ENCODE measurements at regions not wholly inside any gene's neighbourhood (a gene's known extent, or its start where the extent isn't known, plus 50 kb on each side); places are given as distances from the start of the nearest gene placed in this dataset.

DNA sequence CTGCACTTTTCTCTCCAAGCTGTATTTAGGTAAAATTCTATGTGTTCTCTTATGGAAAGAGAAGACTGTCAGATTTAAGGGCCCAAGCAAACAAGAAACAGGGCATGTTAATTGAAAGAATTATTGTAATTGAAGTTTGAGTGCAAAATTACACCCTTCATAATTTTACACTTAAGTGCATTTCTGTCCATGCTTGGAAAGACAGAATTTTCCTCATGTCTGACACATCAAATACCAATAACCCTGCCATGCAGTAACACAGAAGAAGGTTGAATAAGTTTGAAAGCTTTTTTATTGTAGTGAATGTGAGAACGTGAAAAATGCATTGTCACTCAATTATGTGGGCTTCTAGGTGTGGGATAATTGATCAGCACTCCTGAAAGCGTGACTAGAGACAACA, 52.9 kb upstream of the PARD3B start:
- DNase-seq (ENCODE audit: low spot score) (no peak), ATAC-seq (no peak)
- Histone ChIP-seq H3K79me2 (replicated peaks; ENCODE audit: insufficient read depth) (no peaks in the 10 kb centered on the region), H3K27me3 (ENCODE audit: insufficient read depth) (no peaks in the 10 kb centered on the region), H3K27ac (ENCODE audit: low read depth) (no peak overlapping the region), H3K9me2 (ENCODE audit: insufficient read depth) (no peaks in the 10 kb centered on the region), H3K4me1 (ENCODE audit: insufficient read depth) (no peaks in the 10 kb centered on the region), H2AFZ (no peak overlapping the region), H3K36me3 (ENCODE audit: insufficient read depth) (no peaks in the 10 kb centered on the region), H3K4me3 (no peak overlapping the region), H3F3A (replicated peaks; ENCODE audit: low read depth) (no peaks in the 10 kb centered on the region), H3K4me2 (no peak overlapping the region), H4K20me1 (replicated peaks; ENCODE audit: insufficient read depth) (no peaks in the 10 kb centered on the region)
- Mint-ChIP-seq H3K4me1 (peaks cover 4% of the 10 kb centered on the region; the same call in 2 of the 3 replicates), H3K4me3 (no peak overlapping the region), H3K9me3 (no peaks in the 10 kb centered on the region), H3K27ac (no peak overlapping the region), H3K36me3 (ENCODE audit: low read depth) (no peaks in the 10 kb centered on the region), H3K27me3 (ENCODE audit: insufficient read depth, low read depth, poor library complexity) (no peaks in the 10 kb centered on the region)
- TF ChIP-seq, protein P1, sequence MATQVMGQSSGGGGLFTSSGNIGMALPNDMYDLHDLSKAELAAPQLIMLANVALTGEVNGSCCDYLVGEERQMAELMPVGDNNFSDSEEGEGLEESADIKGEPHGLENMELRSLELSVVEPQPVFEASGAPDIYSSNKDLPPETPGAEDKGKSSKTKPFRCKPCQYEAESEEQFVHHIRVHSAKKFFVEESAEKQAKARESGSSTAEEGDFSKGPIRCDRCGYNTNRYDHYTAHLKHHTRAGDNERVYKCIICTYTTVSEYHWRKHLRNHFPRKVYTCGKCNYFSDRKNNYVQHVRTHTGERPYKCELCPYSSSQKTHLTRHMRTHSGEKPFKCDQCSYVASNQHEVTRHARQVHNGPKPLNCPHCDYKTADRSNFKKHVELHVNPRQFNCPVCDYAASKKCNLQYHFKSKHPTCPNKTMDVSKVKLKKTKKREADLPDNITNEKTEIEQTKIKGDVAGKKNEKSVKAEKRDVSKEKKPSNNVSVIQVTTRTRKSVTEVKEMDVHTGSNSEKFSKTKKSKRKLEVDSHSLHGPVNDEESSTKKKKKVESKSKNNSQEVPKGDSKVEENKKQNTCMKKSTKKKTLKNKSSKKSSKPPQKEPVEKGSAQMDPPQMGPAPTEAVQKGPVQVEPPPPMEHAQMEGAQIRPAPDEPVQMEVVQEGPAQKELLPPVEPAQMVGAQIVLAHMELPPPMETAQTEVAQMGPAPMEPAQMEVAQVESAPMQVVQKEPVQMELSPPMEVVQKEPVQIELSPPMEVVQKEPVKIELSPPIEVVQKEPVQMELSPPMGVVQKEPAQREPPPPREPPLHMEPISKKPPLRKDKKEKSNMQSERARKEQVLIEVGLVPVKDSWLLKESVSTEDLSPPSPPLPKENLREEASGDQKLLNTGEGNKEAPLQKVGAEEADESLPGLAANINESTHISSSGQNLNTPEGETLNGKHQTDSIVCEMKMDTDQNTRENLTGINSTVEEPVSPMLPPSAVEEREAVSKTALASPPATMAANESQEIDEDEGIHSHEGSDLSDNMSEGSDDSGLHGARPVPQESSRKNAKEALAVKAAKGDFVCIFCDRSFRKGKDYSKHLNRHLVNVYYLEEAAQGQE (IDR thresholded peaks at IDR 0.05; ENCODE audit: unreplicated experiment) = no peak
- TF ChIP-seq JUNB (IDR thresholded peaks at IDR 0.05; ENCODE audit: unreplicated experiment) = no peak
- no peak for TF ChIP-seq POLR2AphosphoS5 (IDR thresholded peaks at IDR 0.05; ENCODE audit: low read depth)
- TF ChIP-seq, protein P2, sequence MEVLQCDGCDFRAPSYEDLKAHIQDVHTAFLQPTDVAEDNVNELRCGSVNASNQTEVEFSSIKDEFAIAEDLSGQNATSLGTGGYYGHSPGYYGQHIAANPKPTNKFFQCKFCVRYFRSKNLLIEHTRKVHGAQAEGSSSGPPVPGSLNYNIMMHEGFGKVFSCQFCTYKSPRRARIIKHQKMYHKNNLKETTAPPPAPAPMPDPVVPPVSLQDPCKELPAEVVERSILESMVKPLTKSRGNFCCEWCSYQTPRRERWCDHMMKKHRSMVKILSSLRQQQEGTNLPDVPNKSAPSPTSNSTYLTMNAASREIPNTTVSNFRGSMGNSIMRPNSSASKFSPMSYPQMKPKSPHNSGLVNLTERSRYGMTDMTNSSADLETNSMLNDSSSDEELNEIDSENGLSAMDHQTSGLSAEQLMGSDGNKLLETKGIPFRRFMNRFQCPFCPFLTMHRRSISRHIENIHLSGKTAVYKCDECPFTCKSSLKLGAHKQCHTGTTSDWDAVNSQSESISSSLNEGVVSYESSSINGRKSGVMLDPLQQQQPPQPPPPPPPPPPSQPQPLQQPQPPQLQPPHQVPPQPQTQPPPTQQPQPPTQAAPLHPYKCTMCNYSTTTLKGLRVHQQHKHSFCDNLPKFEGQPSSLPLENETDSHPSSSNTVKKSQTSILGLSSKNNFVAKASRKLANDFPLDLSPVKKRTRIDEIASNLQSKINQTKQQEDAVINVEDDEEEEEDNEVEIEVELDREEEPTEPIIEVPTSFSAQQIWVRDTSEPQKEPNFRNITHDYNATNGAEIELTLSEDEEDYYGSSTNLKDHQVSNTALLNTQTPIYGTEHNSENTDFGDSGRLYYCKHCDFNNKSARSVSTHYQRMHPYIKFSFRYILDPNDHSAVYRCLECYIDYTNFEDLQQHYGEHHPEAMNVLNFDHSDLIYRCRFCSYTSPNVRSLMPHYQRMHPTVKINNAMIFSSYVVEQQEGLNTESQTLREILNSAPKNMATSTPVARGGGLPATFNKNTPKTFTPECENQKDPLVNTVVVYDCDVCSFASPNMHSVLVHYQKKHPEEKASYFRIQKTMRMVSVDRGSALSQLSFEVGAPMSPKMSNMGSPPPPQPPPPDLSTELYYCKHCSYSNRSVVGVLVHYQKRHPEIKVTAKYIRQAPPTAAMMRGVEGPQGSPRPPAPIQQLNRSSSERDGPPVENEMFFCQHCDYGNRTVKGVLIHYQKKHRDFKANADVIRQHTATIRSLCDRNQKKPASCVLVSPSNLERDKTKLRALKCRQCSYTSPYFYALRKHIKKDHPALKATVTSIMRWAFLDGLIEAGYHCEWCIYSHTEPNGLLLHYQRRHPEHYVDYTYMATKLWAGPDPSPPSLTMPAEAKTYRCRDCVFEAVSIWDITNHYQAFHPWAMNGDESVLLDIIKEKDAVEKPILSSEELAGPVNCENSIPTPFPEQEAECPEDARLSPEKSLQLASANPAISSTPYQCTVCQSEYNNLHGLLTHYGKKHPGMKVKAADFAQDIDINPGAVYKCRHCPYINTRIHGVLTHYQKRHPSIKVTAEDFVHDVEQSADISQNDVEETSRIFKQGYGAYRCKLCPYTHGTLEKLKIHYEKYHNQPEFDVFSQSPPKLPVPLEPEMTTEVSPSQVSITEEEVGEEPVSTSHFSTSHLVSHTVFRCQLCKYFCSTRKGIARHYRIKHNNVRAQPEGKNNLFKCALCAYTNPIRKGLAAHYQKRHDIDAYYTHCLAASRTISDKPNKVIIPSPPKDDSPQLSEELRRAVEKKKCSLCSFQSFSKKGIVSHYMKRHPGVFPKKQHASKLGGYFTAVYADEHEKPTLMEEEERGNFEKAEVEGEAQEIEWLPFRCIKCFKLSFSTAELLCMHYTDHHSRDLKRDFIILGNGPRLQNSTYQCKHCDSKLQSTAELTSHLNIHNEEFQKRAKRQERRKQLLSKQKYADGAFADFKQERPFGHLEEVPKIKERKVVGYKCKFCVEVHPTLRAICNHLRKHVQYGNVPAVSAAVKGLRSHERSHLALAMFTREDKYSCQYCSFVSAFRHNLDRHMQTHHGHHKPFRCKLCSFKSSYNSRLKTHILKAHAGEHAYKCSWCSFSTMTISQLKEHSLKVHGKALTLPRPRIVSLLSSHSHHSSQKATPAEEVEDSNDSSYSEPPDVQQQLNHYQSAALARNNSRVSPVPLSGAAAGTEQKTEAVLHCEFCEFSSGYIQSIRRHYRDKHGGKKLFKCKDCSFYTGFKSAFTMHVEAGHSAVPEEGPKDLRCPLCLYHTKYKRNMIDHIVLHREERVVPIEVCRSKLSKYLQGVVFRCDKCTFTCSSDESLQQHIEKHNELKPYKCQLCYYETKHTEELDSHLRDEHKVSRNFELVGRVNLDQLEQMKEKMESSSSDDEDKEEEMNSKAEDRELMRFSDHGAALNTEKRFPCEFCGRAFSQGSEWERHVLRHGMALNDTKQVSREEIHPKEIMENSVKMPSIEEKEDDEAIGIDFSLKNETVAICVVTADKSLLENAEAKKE (CRISPR knock-in tag; IDR thresholded peaks at IDR 0.05) = no peak
- TF ChIP-seq NANOG (IDR thresholded peaks at IDR 0.05; ENCODE audit: borderline replicate concordance) = no peak
- no peak for TF ChIP-seq STAT1 (IDR thresholded peaks at IDR 0.05; ENCODE audit: unreplicated experiment)
- TF ChIP-seq EZH2phosphoT487 (IDR thresholded peaks at IDR 0.05; ENCODE audit: unreplicated experiment) = no peak
- TF ChIP-seq ZNF331 (CRISPR knock-in tag; IDR thresholded peaks at IDR 0.05; ENCODE audit: low read depth) = no peak
- TF ChIP-seq, protein P3, sequence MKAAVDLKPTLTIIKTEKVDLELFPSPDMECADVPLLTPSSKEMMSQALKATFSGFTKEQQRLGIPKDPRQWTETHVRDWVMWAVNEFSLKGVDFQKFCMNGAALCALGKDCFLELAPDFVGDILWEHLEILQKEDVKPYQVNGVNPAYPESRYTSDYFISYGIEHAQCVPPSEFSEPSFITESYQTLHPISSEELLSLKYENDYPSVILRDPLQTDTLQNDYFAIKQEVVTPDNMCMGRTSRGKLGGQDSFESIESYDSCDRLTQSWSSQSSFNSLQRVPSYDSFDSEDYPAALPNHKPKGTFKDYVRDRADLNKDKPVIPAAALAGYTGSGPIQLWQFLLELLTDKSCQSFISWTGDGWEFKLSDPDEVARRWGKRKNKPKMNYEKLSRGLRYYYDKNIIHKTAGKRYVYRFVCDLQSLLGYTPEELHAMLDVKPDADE (IDR thresholded peaks at IDR 0.05) = no peak
- TF ChIP-seq CREB1 (CRISPR knock-in tag; IDR thresholded peaks at IDR 0.05; ENCODE audit: low read depth) = no peak
- TF ChIP-seq, protein P4, sequence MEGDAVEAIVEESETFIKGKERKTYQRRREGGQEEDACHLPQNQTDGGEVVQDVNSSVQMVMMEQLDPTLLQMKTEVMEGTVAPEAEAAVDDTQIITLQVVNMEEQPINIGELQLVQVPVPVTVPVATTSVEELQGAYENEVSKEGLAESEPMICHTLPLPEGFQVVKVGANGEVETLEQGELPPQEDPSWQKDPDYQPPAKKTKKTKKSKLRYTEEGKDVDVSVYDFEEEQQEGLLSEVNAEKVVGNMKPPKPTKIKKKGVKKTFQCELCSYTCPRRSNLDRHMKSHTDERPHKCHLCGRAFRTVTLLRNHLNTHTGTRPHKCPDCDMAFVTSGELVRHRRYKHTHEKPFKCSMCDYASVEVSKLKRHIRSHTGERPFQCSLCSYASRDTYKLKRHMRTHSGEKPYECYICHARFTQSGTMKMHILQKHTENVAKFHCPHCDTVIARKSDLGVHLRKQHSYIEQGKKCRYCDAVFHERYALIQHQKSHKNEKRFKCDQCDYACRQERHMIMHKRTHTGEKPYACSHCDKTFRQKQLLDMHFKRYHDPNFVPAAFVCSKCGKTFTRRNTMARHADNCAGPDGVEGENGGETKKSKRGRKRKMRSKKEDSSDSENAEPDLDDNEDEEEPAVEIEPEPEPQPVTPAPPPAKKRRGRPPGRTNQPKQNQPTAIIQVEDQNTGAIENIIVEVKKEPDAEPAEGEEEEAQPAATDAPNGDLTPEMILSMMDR (conservative IDR thresholded peaks at IDR 0.05; ENCODE audit: low read depth in 2 of 2) = no peak
- TF ChIP-seq EZH2 (IDR thresholded peaks at IDR 0.05; ENCODE audit: low read depth, unreplicated experiment) = no peak

All from GM23338 (cell line).